Gastroesophageal sphincter (tissue), 4 donors: ENCODE measurements at regions not wholly inside any gene's neighbourhood (a gene's known extent, or its start where the extent isn't known, plus 50 kb on each side); places are given as distances from the start of the nearest gene placed in this dataset.

ENCODE experiments used
- ATAC-seq: fragments of 150-250 bp; one replicate; pipeline ENCODE4 v1.9.1; 2016; ENCODE audit warnings: mild to moderate bottlenecking, moderate library complexity
- H3K27ac ChIP-seq, 4 donors: fragments of 200-600 bp; sonication (generic) in 3 of 4; 1 replicate in 3 of 4; 2 replicates in 1 of 4; pipeline ENCODE4 v1.5.1; 2016 to 2019
- H3K27me3 ChIP-seq: fragments of 200-600 bp; sonication (generic); one replicate; pipeline ENCODE4 v1.5.1; 2019
- H3K36me3 ChIP-seq, 2 donors: fragments of 200-600 bp; sonication (generic); one replicate each; pipeline ENCODE4 v1.5.1; 2019; ENCODE audit warnings: control low read depth in 1 of 2
- H3K4me1 ChIP-seq, 3 donors: fragments of 200-600 bp; sonication (generic); 1 replicate in 2 of 3; 2 replicates in 1 of 3; pipeline ENCODE4 v1.5.1; 2016 to 2019; ENCODE audit warnings: control low read depth in 2 of 3
- H3K4me3 ChIP-seq, 2 donors: fragments of 200-600 bp; sonication (generic); one replicate each; pipeline ENCODE4 v1.5.1; 2019; ENCODE audit warnings: mild to moderate bottlenecking in 1 of 2, moderate library complexity in 1 of 2
- H3K9me3 ChIP-seq, 3 donors: fragments of 200-600 bp; sonication (generic); one replicate each; pipeline ENCODE4 v1.5.1; 2017 to 2019; ENCODE audit warnings: control low read depth in 2 of 3
- EP300 ChIP-seq: sonication (generic); formaldehyde crosslinking; IDR thresholded peaks from one replicate; pipeline ENCODE4 v1.6.1; 2017; ENCODE audit warnings: antibody characterized with exemption, mild to moderate bottlenecking
- POLR2A ChIP-seq, 2 donors: fragments of 450-650 bp; IDR thresholded peaks; one replicate each; pipeline ENCODE4 v1.6.1; 2017; ENCODE audit warnings: antibody characterized with exemption in 2 of 2, mild to moderate bottlenecking in 2 of 2, moderate library complexity in 1 of 2
- POLR2AphosphoS5 ChIP-seq: sonication (generic); formaldehyde crosslinking; IDR thresholded peaks from one replicate; pipeline ENCODE4 v1.6.1; 2017; ENCODE audit warnings: antibody characterized with exemption
- WGBS, 2 donors: methylation state at CpG; one replicate each; pipeline ENCODE4 v1.1.5; 2018; ENCODE audit warnings: low coverage in 1 of 2; 5-methylcytosine and 5-hydroxymethylcytosine counted together
- TF ChIP-seq, protein P1 (sequence below), 4 experiments: fragments of 200-600 bp in 2 of 4; fragments of 450-650 bp in 2 of 4; sonication (generic) in 1 of 4; IDR thresholded peaks; one replicate each; pipeline ENCODE4 v1.5.1; 2017 to 2019; ENCODE audit warnings: antibody characterized with exemption in 4 of 4, mild to moderate bottlenecking in 2 of 4, moderate library complexity in 2 of 4

DNA sequence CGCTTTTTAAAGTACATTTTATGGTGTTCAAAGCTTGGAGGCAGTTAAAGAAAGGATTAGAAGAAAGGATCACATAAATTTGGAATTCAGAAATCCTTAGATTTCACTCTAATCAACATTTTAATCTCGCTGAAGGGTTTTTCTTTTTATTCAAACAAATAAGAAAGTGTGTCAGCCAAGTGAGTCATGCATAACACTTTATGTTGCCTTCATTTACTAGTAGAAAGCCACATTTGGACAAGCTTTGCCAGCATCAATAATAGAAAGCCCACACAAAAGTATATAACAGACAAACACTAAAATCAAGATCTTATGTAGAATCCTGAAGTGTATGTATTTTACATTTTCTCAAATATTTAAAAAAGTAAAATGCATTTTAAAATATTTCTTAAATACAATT is 154.9 kb upstream of the TRPC4 start:
- ATAC-seq = no peak
- Histone ChIP-seq H3K27ac (no peak overlapping the region), H3K9me3 (peaks cover 0 to 7% (median 0%) of the 10 kb centered on the region in 3 donors), H3K36me3 (no peaks in the 10 kb centered on the region), H3K27me3 (no peaks in the 10 kb centered on the region), H3K4me3 (no peak overlapping the region), H3K4me1 (no peaks in the 10 kb centered on the region)
- TF ChIP-seq, protein P1, sequence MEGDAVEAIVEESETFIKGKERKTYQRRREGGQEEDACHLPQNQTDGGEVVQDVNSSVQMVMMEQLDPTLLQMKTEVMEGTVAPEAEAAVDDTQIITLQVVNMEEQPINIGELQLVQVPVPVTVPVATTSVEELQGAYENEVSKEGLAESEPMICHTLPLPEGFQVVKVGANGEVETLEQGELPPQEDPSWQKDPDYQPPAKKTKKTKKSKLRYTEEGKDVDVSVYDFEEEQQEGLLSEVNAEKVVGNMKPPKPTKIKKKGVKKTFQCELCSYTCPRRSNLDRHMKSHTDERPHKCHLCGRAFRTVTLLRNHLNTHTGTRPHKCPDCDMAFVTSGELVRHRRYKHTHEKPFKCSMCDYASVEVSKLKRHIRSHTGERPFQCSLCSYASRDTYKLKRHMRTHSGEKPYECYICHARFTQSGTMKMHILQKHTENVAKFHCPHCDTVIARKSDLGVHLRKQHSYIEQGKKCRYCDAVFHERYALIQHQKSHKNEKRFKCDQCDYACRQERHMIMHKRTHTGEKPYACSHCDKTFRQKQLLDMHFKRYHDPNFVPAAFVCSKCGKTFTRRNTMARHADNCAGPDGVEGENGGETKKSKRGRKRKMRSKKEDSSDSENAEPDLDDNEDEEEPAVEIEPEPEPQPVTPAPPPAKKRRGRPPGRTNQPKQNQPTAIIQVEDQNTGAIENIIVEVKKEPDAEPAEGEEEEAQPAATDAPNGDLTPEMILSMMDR (IDR thresholded peaks at IDR 0.05) = no peak
- TF ChIP-seq EP300 (no peak), POLR2AphosphoS5 (no peak), POLR2A (IDR thresholded peaks at IDR 0.05) (no peak)
- WGBS, 2 donors = 38 to 42% methylated on average over 2 of the region's 2 CpGs

DNA sequence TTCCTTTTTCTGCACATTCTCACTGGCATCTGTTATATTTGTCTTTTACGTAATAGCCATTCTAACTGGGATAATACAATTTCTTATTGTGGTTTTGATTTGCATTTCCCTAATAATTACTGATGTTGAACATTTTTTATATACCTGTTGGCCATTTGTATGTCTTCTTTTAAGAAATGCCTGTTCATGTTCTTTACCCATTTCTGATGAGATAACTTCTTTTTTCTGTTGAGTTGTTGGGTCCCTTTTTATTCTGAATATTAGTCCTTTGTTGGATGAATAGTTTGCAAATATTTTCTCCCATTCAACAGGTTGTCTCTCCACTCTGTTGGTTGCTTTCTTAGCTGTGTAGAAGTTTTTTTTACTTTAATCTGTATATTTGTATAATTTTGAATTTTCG is 147.7 kb upstream of the TRPC4 start:
- Histone ChIP-seq H3K4me3 (no peak overlapping the region), H3K4me1 (no peaks in the 10 kb centered on the region), H3K27me3 (no peaks in the 10 kb centered on the region), H3K9me3 (peaks cover 0 to 18% (median 0%) of the 10 kb centered on the region in 3 donors), H3K27ac (no peak overlapping the region), H3K36me3 (no peaks in the 10 kb centered on the region)
- no peak for TF ChIP-seq POLR2AphosphoS5
- 64 to 89% methylated on average over 2 of the region's 2 CpGs for WGBS, 2 donors
- no peak for ATAC-seq

DNA sequence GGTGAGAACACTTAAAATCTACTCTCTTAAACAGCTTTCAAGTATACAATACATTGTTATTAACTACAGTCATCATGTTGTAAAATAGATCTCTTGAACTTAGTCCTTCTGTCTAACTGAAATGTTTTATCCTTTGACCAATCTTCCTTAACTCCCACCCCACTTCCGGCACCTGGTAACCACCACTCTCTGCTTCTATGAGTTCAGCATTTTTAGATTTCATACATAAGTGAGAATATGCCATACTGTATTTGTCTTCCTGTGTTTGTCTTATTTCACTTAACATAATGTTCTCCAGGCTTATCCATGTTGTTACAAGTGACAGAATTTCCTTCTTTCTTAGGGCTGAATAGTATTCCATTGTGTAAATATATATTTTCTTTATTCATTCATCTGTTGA is 144.1 kb upstream of the TRPC4 start:
- no peaks in the 10 kb centered on the region for H3K36me3 ChIP-seq
- H3K27ac ChIP-seq = no peak overlapping the region
- peaks cover 0 to 11% (median 0%) of the 10 kb centered on the region in 3 donors for H3K9me3 ChIP-seq
- TF ChIP-seq, protein P1 (IDR thresholded peaks at IDR 0.05) = no peak
- no peak for TF ChIP-seq POLR2A (IDR thresholded peaks at IDR 0.05)
- TF ChIP-seq EP300 = no peak
- TF ChIP-seq POLR2AphosphoS5 = no peak
- no peak overlapping the region for H3K4me3 ChIP-seq
- H3K4me1 ChIP-seq = no peaks in the 10 kb centered on the region
- no peak for ATAC-seq
- WGBS, 2 donors = 95 to 100% methylated on average over 1 of the region's 1 CpG
- no peaks in the 10 kb centered on the region for H3K27me3 ChIP-seq

DNA sequence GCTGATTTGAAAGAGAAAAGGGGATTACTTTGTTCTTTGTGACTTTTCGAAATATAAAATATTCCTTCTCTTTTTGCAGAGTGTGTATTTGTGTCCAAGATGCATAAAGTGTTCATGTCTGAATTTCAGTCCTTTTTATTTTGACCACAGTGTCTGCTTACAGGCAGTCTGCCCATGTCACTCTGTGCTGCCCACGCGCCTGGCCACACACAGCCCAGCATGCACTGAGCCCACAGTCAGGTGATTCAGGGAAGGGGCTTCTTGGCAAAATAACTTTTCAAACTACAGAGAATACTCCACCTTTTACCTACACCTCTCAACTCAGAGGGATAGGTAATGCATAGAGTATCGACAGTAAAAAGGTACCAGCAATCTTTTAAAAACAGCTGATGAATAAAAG is 142.5 kb upstream of the TRPC4 start:
- ATAC-seq = no peak
- 91 to 93% methylated on average over 2 to 3 of the region's 4 CpGs for WGBS, 2 donors

DNA sequence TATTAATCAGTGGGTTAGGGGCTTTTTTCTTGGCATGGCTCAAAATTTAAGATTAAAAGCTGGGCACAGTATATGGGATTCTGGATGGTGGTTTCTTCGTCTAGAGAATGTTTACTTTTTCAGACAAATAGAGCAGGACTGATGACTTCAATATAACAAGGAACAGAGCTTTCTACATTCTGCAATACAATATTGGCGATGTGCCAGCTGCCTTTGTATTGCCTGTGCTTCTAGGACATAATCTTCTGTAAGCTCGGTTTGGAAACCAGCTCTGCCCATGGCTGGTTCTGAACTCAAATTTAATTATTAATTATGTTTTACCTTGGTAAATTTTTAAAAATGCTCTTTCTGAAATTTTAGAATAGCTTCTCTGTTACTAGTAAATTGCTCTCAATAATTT is 139.1 kb upstream of the TRPC4 start:
- H3K27ac ChIP-seq = no peak overlapping the region
- H3K4me3 ChIP-seq = no peak overlapping the region
- H3K27me3 ChIP-seq = no peaks in the 10 kb centered on the region
- no peaks in the 10 kb centered on the region for H3K4me1 ChIP-seq
- no peaks in the 10 kb centered on the region for H3K9me3 ChIP-seq
- H3K36me3 ChIP-seq = no peaks in the 10 kb centered on the region
- no peak for ATAC-seq
- TF ChIP-seq EP300 (no peak), POLR2A (IDR thresholded peaks at IDR 0.05) (no peak), POLR2AphosphoS5 (no peak)
- TF ChIP-seq, protein P1 (IDR thresholded peaks at IDR 0.05) = no peak
- WGBS, 2 donors = 11 to 32% methylated on average over 2 to 3 of the region's 3 CpGs

More for the DNA sequence above, 142.5 kb upstream of the TRPC4 start:
- Histone ChIP-seq H3K4me3 (no peak overlapping the region), H3K9me3 (peaks cover 0 to 11% (median 0%) of the 10 kb centered on the region in 3 donors), H3K27me3 (no peaks in the 10 kb centered on the region), H3K27ac (no peak overlapping the region), H3K4me1 (no peaks in the 10 kb centered on the region), H3K36me3 (no peaks in the 10 kb centered on the region)
- no peak for TF ChIP-seq EP300

DNA sequence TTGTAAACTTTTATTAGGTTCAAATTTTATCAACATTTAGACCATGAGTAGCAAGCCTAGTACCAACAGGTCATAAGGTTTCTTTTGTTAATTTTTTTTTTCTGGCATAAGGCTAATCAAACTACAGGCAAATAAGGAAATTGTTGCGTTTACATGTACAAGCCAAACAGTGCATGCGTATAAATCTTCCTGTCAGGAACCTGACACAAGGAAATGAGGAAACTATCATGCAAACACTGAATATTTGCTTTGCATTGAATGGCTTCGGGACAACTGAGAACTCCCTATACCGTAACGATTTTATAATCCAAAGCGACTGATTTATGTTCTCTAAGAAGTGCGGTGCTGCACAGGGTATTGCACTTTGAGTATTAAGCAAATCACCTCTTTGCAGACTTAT is 133.0 kb upstream of the TRPC4 start:
- H3K36me3 ChIP-seq = no peaks in the 10 kb centered on the region
- no peak for TF ChIP-seq POLR2AphosphoS5
- TF ChIP-seq, protein P1 (IDR thresholded peaks at IDR 0.05) = no peak
- no peak for TF ChIP-seq POLR2A (IDR thresholded peaks at IDR 0.05)
- no peak for TF ChIP-seq EP300
- H3K9me3 ChIP-seq = no peaks in the 10 kb centered on the region
- no peaks in the 10 kb centered on the region for H3K4me1 ChIP-seq
- WGBS, 2 donors = 59 to 75% methylated on average over 7 of the region's 7 CpGs
- H3K4me3 ChIP-seq = no peak overlapping the region
- H3K27me3 ChIP-seq = no peaks in the 10 kb centered on the region
- H3K27ac ChIP-seq = no peak overlapping the region
- no peak for ATAC-seq
